H9 (cell line): ENCODE measurements at regions not wholly inside any gene's neighbourhood (a gene's known extent, or its start where the extent isn't known, plus 50 kb on each side); places are given as distances from the start of the nearest gene placed in this dataset.

ENCODE experiments used
- DNase-seq: peaks from one replicate; pipeline ENCODE4 v3.0.0-alpha.2; 2017
- H2AFZ ChIP-seq: one replicate; pipeline ENCODE4 v1.6.1; 2013; ENCODE audit warnings: mild to moderate bottlenecking, low read length, control low read depth, moderate library complexity
- H2AK5ac ChIP-seq: 2 replicates; pipeline ENCODE4 v1.6.1; 2013; ENCODE audit warnings: low read length, control low read depth, mixed read lengths; ENCODE audit not compliant: insufficient read length
- H2BK120ac ChIP-seq: one replicate; pipeline ENCODE4 v1.6.1; 2013; ENCODE audit warnings: low read depth, mild to moderate bottlenecking, low read length, control low read depth, inconsistent platforms; ENCODE audit not compliant: poor library complexity, severe bottlenecking
- H2BK12ac ChIP-seq: 2 replicates; pipeline ENCODE4 v1.6.1; 2013; ENCODE audit warnings: low read length, control low read depth, mixed read lengths, low read depth; ENCODE audit not compliant: insufficient read length
- H2BK15ac ChIP-seq: 2 replicates; pipeline ENCODE4 v1.6.1; 2013; ENCODE audit warnings: low read depth, low read length, control low read depth
- H2BK20ac ChIP-seq: one replicate; pipeline ENCODE4 v1.6.1; 2013; ENCODE audit warnings: low read depth, mild to moderate bottlenecking, low read length, control low read depth, inconsistent platforms; ENCODE audit not compliant: poor library complexity, severe bottlenecking
- H2BK5ac ChIP-seq: 2 replicates; pipeline ENCODE4 v1.6.1; 2013; ENCODE audit warnings: low read length, control low read depth, mixed read lengths; ENCODE audit not compliant: insufficient read length
- H3K14ac ChIP-seq: 2 replicates; pipeline ENCODE4 v1.6.1; 2013; ENCODE audit warnings: low read length, control low read depth; ENCODE audit not compliant: insufficient read depth
- H3K18ac ChIP-seq: 2 replicates; pipeline ENCODE4 v1.6.1; 2013; ENCODE audit warnings: low read depth, mild to moderate bottlenecking, mixed read lengths, low read length, control low read depth; ENCODE audit not compliant: insufficient read length
- H3K23ac ChIP-seq: 2 replicates; pipeline ENCODE4 v1.6.1; 2013; ENCODE audit warnings: low read length, control low read depth, mixed read lengths, low read depth; ENCODE audit not compliant: insufficient read length
- H3K23me2 ChIP-seq: 2 replicates; pipeline ENCODE4 v1.6.1; 2013; ENCODE audit warnings: low read depth, mild to moderate bottlenecking, mixed read lengths, low read length, control low read depth; ENCODE audit not compliant: insufficient read length, poor library complexity, severe bottlenecking
- H3K27ac ChIP-seq: 2 replicates; pipeline ENCODE4 v1.5.1; 2013; ENCODE audit warnings: low read length, control low read depth, mixed read lengths, low read depth; ENCODE audit not compliant: insufficient read length
- H3K27me3 ChIP-seq: 2 replicates; pipeline ENCODE4 v1.6.1; 2013; ENCODE audit warnings: low read length, control low read depth, inconsistent platforms; ENCODE audit not compliant: insufficient read depth
- H3K4ac ChIP-seq: 2 replicates; pipeline ENCODE4 v1.6.1; 2013; ENCODE audit warnings: low read depth, mild to moderate bottlenecking, control low read depth, inconsistent platforms, low read length, moderate library complexity
- H3K4me1 ChIP-seq: 2 replicates; pipeline ENCODE4 v1.6.1; 2013; ENCODE audit warnings: low read length, control low read depth, inconsistent platforms; ENCODE audit not compliant: insufficient read depth
- H3K4me2 ChIP-seq: 2 replicates; pipeline ENCODE4 v1.6.1; 2013; ENCODE audit warnings: low read length, control low read depth, mixed read lengths; ENCODE audit not compliant: insufficient read length, insufficient read depth
- H3K56ac ChIP-seq: 2 replicates; pipeline ENCODE4 v1.6.1; 2013; ENCODE audit warnings: low read depth, mild to moderate bottlenecking, mixed read lengths, low read length, control low read depth; ENCODE audit not compliant: insufficient read length
- H3K79me1 ChIP-seq: 2 replicates; pipeline ENCODE4 v1.6.1; 2013; ENCODE audit warnings: low read depth, mild to moderate bottlenecking, moderate library complexity, low read length, control low read depth, inconsistent platforms; ENCODE audit not compliant: insufficient read depth, poor library complexity, severe bottlenecking
- H3K79me2 ChIP-seq: 2 replicates; pipeline ENCODE4 v1.6.1; 2013; ENCODE audit warnings: low read length, control low read depth, inconsistent platforms; ENCODE audit not compliant: insufficient read depth
- H3K9ac ChIP-seq: 2 replicates; pipeline ENCODE4 v1.6.1; 2013; ENCODE audit warnings: low read length, control low read depth, mixed read lengths; ENCODE audit not compliant: insufficient read length; ENCODE audit errors: extremely low read depth
- H3K9me3 ChIP-seq: one replicate; pipeline ENCODE4 v1.6.1; 2013; ENCODE audit warnings: low read depth, low read length, inconsistent platforms; ENCODE audit not compliant: control insufficient read depth
- H3T11ph ChIP-seq: one replicate; pipeline ENCODE4 v1.6.1; 2013; ENCODE audit warnings: mild to moderate bottlenecking, low read length, control low read depth, inconsistent platforms
- H4K20me1 ChIP-seq: one replicate; pipeline ENCODE4 v1.6.1; 2013; ENCODE audit not compliant: control insufficient read depth, insufficient read length, insufficient read depth
- H4K5ac ChIP-seq: 2 replicates; pipeline ENCODE4 v1.6.1; 2013; ENCODE audit warnings: low read depth, mild to moderate bottlenecking, mixed read lengths, low read length, control low read depth; ENCODE audit not compliant: insufficient read length
- H4K8ac ChIP-seq: replicated peaks from 2 replicates; pipeline ENCODE4 v1.6.1; 2013; ENCODE audit warnings: low read length, control low read depth, mixed read lengths, low read depth; ENCODE audit not compliant: insufficient read length
- H4K91ac ChIP-seq: 2 replicates; pipeline ENCODE4 v1.6.1; 2013; ENCODE audit warnings: low read depth, mild to moderate bottlenecking, moderate library complexity, mixed read lengths, low read length, control low read depth; ENCODE audit not compliant: insufficient read length
- H3K27ac Mint-ChIP-seq, 3 experiments: 2 replicates in 2 of 3; 3 replicates in 1 of 3; pipeline ENCODE4 v1.8.0; 2020 to 2021; ENCODE audit warnings: mixed read lengths in 3 of 3, mild to moderate bottlenecking in 1 of 3, moderate library complexity in 1 of 3
- H3K27me3 Mint-ChIP-seq: 2 replicates; pipeline ENCODE4 v1.8.0; 2021; ENCODE audit warnings: low read depth, mild to moderate bottlenecking, moderate library complexity, mixed read lengths
- H3K36me3 Mint-ChIP-seq, 3 experiments: 2 replicates in 2 of 3; 3 replicates in 1 of 3; pipeline ENCODE4 v1.8.0; 2020 to 2021; ENCODE audit warnings: low read depth in 3 of 3, mixed read lengths in 3 of 3; ENCODE audit not compliant: insufficient read depth in 1 of 3
- H3K4me1 Mint-ChIP-seq, 2 experiments: 2 replicates each; pipeline ENCODE4 v1.8.0; 2020; ENCODE audit warnings: mixed read lengths in 2 of 2
- H3K4me3 Mint-ChIP-seq, 2 experiments: 2 replicates in 1 of 2; 3 replicates in 1 of 2; pipeline ENCODE4 v1.8.0; 2020 to 2021; ENCODE audit warnings: mild to moderate bottlenecking in 2 of 2, mixed read lengths in 2 of 2, moderate library complexity in 1 of 2
- H3K9me3 Mint-ChIP-seq, 2 experiments: 2 replicates in 1 of 2; 3 replicates in 1 of 2; pipeline ENCODE4 v1.8.0; 2020; ENCODE audit warnings: mild to moderate bottlenecking in 2 of 2, mixed read lengths in 2 of 2, moderate library complexity in 1 of 2
- CTCF ChIP-seq: fragments of 200-600 bp; sonication (generic); conservative IDR thresholded peaks from 3 replicates; pipeline ENCODE4 v1.8.0; 2021; ENCODE audit warnings: antibody characterized with exemption, mild to moderate bottlenecking
- WGBS: extraction: QIAGEN DNeasy Blood & Tissue Kit; methylation state at CpG from one replicate; pipeline ENCODE4 v1.1.7; 2013; ENCODE audit warnings: missing lambda C conversion rate, low lambda C conversion rate, mixed read lengths; ENCODE audit not compliant: insufficient read length; ENCODE audit errors: extremely low coverage; 5-methylcytosine and 5-hydroxymethylcytosine counted together

GRCh38 chr1:221559911-221560310 lies 182.0 kb downstream of the DUSP10 start:
- H3K4ac ChIP-seq, result no peak overlapping the region
- no peak overlapping the region for H3K23ac ChIP-seq
- H2AK5ac ChIP-seq, result no peak overlapping the region
- H2BK120ac ChIP-seq, result no peak overlapping the region
- H4K8ac ChIP-seq, result no peak overlapping the region
- H3K4me1 ChIP-seq, result no peaks in the 10 kb centered on the region
- H3K4me2 ChIP-seq, result no peak overlapping the region
- H3K9ac ChIP-seq, result no peak overlapping the region
- H3K27me3 ChIP-seq, result no peaks in the 10 kb centered on the region
- Mint-ChIP-seq H3K27me3 (no peaks in the 10 kb centered on the region), H3K27ac (no peak overlapping the region), H3K9me3 (no peaks in the 10 kb centered on the region), H3K4me1 (no peaks in the 10 kb centered on the region), H3K4me3 (no peak overlapping the region), H3K36me3 (no peaks in the 10 kb centered on the region)
- WGBS, result no CpG with 5 or more reads among the region's 4 CpGs
- H3K23me2 ChIP-seq, result no peaks in the 10 kb centered on the region
- no peak overlapping the region for H4K91ac ChIP-seq
- H3K56ac ChIP-seq, result no peak overlapping the region
- DNase-seq, result no peak
- no peak overlapping the region for H3K14ac ChIP-seq
- no peaks in the 10 kb centered on the region for H3K79me2 ChIP-seq
- H3T11ph ChIP-seq, result no peak overlapping the region
- no peak overlapping the region for H3K18ac ChIP-seq
- H3K27ac ChIP-seq, result no peak overlapping the region
- no peaks in the 10 kb centered on the region for H3K79me1 ChIP-seq
- no peak overlapping the region for H2BK5ac ChIP-seq
- H2BK20ac ChIP-seq, result no peak overlapping the region
- no peak overlapping the region for H2BK15ac ChIP-seq
- no peak overlapping the region for H2AFZ ChIP-seq
- H4K20me1 ChIP-seq, result no peaks in the 10 kb centered on the region
- no peaks in the 10 kb centered on the region for H3K9me3 ChIP-seq
- no peak overlapping the region for H4K5ac ChIP-seq
- no peak for TF ChIP-seq CTCF
- no peak overlapping the region for H2BK12ac ChIP-seq
